Lung (tissue), 11 donors: ENCODE measurements at regions not wholly inside any gene's neighbourhood (a gene's known extent, or its start where the extent isn't known, plus 50 kb on each side); places are given as distances from the start of the nearest gene placed in this dataset.

Experiments used
- ATAC-seq: fragments of 200-7000 bp; cut with Tn5 transposase; one replicate; pipeline ENCODE4 v1.9.1; 2020; ENCODE audit warnings: moderate number of reproducible peaks; ENCODE audit not compliant: insufficient read depth, low FRiP score
- DNase-seq, 3 donors: peaks; one replicate each; pipeline ENCODE4 v3.0.0-alpha.2; 2013 to 2017
- H3K27ac ChIP-seq, 2 donors: one replicate each; pipeline ENCODE4 v1.5.1; 2013; ENCODE audit warnings: mild to moderate bottlenecking in 2 of 2, moderate library complexity in 2 of 2, control low read depth in 1 of 2, inconsistent platforms in 1 of 2, low read depth in 1 of 2, low read length in 1 of 2
- H3K27me3 ChIP-seq, 3 donors: one replicate each; pipeline ENCODE4 v1.5.1; 2013; ENCODE audit warnings: low read length in 2 of 3; ENCODE audit not compliant: control insufficient read depth in 3 of 3, insufficient read depth in 3 of 3
- H3K36me3 ChIP-seq, 4 donors: one replicate each; pipeline ENCODE4 v1.5.1; 2013; ENCODE audit warnings: low read length in 4 of 4, mild to moderate bottlenecking in 1 of 4, moderate library complexity in 1 of 4; ENCODE audit not compliant: control insufficient read depth in 4 of 4, insufficient read depth in 4 of 4
- H3K4me1 ChIP-seq, 5 donors: one replicate each; pipeline ENCODE4 v1.5.1; 2013; ENCODE audit warnings: low read length in 5 of 5, mild to moderate bottlenecking in 2 of 5, moderate library complexity in 1 of 5; ENCODE audit not compliant: control insufficient read depth in 5 of 5, insufficient read depth in 5 of 5
- H3K4me3 ChIP-seq: one replicate; pipeline ENCODE4 v1.5.1; 2013; ENCODE audit warnings: mild to moderate bottlenecking, control low read depth, moderate library complexity
- H3K9ac ChIP-seq, 2 donors: one replicate each; pipeline ENCODE4 v1.5.1; 2013; ENCODE audit warnings: low read length in 2 of 2, control low read depth in 1 of 2; ENCODE audit not compliant: insufficient read depth in 1 of 2
- H3K9me3 ChIP-seq, 4 donors: one replicate each; pipeline ENCODE4 v1.5.1; 2013; ENCODE audit warnings: low read length in 3 of 4, mild to moderate bottlenecking in 1 of 4, moderate library complexity in 1 of 4; ENCODE audit not compliant: control insufficient read depth in 4 of 4, insufficient read depth in 3 of 4
- CTCF ChIP-seq: IDR thresholded peaks from 2 replicates; pipeline ENCODE4 v1.5.1; 2012; ENCODE audit warnings: mild to moderate bottlenecking; ENCODE audit errors: control extremely low read depth, extremely low read depth
- WGBS, 2 donors: extraction: QIAGEN DNeasy Blood & Tissue Kit; methylation state at CpG; one replicate each; pipeline ENCODE4 v1.1.7; 2013; 5-methylcytosine and 5-hydroxymethylcytosine counted together
- donor health status: control.
- donor health status: control.
- donor health status: Bipolar disorder and iron deficiency.
- donor health status: healthy.
- donor health status: DM: yes; HTN: yes; CAD: no.

- Histone ChIP-seq H3K27ac (no peak overlapping the region), H3K36me3 (no peaks in the 10 kb centered on the region), H3K4me1 (peaks cover 0 to 2% (median 0%) of the 10 kb centered on the region in 5 donors), H3K27me3 (no peaks in the 10 kb centered on the region), H3K9ac (no peak overlapping the region), H3K4me3 (no peak overlapping the region), H3K9me3 (no peaks in the 10 kb centered on the region)
- ATAC-seq, result no peak
- DNase-seq, result peak in 1 of 3 donors; percentile 5
- no peak for TF ChIP-seq CTCF
- 68 to 80% methylated on average over 1 of the region's 1 CpG for WGBS, 2 donors
Measured at GRCh38 chr18:1488957-1489356, 584.3 kb downstream of the ADCYAP1 start.

DNA sequence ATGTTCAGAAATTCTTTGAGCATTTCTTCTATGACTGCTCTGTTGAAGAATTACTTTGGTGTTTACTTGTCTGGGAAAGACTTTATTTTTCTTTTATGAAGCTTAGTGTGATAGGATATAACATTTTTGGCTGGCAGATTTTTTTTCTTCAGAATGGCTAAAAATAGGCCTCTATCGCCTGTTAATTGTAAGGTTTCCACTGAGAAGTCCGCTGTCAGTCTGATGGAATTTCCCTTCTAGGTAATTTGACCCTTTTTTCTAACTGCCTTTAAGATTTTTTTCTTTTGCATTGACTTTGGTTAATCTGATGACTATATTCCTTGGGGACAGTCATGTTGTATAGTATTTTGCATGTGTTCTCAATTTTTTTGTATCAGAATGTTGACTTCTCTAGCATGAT, 590.7 kb downstream of the ADCYAP1 start:
- H3K9ac ChIP-seq, result no peak overlapping the region
- ATAC-seq, result no peak
- H3K27ac ChIP-seq, result no peak overlapping the region
- H3K9me3 ChIP-seq, result peaks cover 0 to 5% (median 2%) of the 10 kb centered on the region in 4 donors
- H3K36me3 ChIP-seq, result no peaks in the 10 kb centered on the region
- WGBS, 2 donors, result 89 to 94% methylated on average over 2 of the region's 2 CpGs
- H3K4me3 ChIP-seq, result no peak overlapping the region
- DNase-seq, result no peak
- no peak for TF ChIP-seq CTCF
- H3K4me1 ChIP-seq, result peaks cover 0 to 1% (median 0%) of the 10 kb centered on the region in 5 donors
- H3K27me3 ChIP-seq, result no peaks in the 10 kb centered on the region

GRCh38 chr18:1496096-1496495, 591.4 kb downstream of the ADCYAP1 start:
- no peak for ATAC-seq
- TF ChIP-seq CTCF, result no peak
- H3K36me3 ChIP-seq, result no peaks in the 10 kb centered on the region
- no peaks in the 10 kb centered on the region for H3K27me3 ChIP-seq
- no peak overlapping the region for H3K9ac ChIP-seq
- no peak for DNase-seq
- H3K4me3 ChIP-seq, result no peak overlapping the region
- WGBS, 2 donors, result 79 to 88% methylated on average over 4 of the region's 4 CpGs
- H3K4me1 ChIP-seq, result peaks cover 0 to 1% (median 0%) of the 10 kb centered on the region in 5 donors
- no peak overlapping the region for H3K27ac ChIP-seq
- peaks cover 0 to 5% (median 2%) of the 10 kb centered on the region in 4 donors for H3K9me3 ChIP-seq

- peaks cover 0 to 5% (median 2%) of the 10 kb centered on the region in 4 donors for H3K9me3 ChIP-seq
- H3K4me1 ChIP-seq, result peaks cover 0 to 1% (median 0%) of the 10 kb centered on the region in 5 donors
- no peak for ATAC-seq
- no peak overlapping the region for H3K27ac ChIP-seq
- no peaks in the 10 kb centered on the region for H3K27me3 ChIP-seq
- no peak overlapping the region for H3K4me3 ChIP-seq
- H3K9ac ChIP-seq, result no peak overlapping the region
- no peak for TF ChIP-seq CTCF
- no peaks in the 10 kb centered on the region for H3K36me3 ChIP-seq
- 29 to 44% methylated on average over 1 of the region's 1 CpG for WGBS, 2 donors
- DNase-seq, result no peak
Measured at GRCh38 chr18:1498216-1498615, 593.5 kb downstream of the ADCYAP1 start.
